ENCODE measurements at regions not wholly inside any gene's neighbourhood (a gene's known extent, or its start where the extent isn't known, plus 50 kb on each side); places are given as distances from the start of the nearest gene placed in this dataset.

GRCh38 chr7:68272507-68272906, 1275.9 kb downstream of the TYW1 start:
- no peak overlapping the region for H3K27ac ChIP-seq (ENCODE audit: low read depth in 1 of 2, low read length in 2 of 2)
- H3K9ac ChIP-seq (ENCODE audit: low read depth in 1 of 2, low read length in 2 of 2): no peak overlapping the region
- no peak overlapping the region for H3K4me3 ChIP-seq (ENCODE audit: low read depth in 1 of 3, low read length in 3 of 3)
- peaks cover 0 to 3% (median 0%) of the 10 kb centered on the region in 4 donors for H3K27me3 ChIP-seq (ENCODE audit: control insufficient read depth in 4 of 4, insufficient read depth in 4 of 4, low read length in 3 of 4)
- peaks cover 0 to 2% (median under 1%) of the 10 kb centered on the region in 4 donors for H3K9me3 ChIP-seq (ENCODE audit: control insufficient read depth in 4 of 4, low read length in 3 of 4)
- TF ChIP-seq YY1 (IDR thresholded peaks at IDR 0.05) (no peak), ATF3 (IDR thresholded peaks at IDR 0.05) (no peak), REST (IDR thresholded peaks at IDR 0.05) (no peak), HNF4A (conservative IDR thresholded peaks at IDR 0.05) (no peak), JUND (IDR thresholded peaks at IDR 0.05) (no peak), SP1 (IDR thresholded peaks at IDR 0.05) (no peak), TAF1 (conservative IDR thresholded peaks at IDR 0.05) (no peak), RXRA (IDR thresholded peaks at IDR 0.05) (no peak), NR2F2 (IDR thresholded peaks at IDR 0.05) (no peak), ZBTB33 (IDR thresholded peaks at IDR 0.05) (no peak), MAX (IDR thresholded peaks at IDR 0.05) (no peak), HNF4G (IDR thresholded peaks at IDR 0.05) (no peak), GABPA (IDR thresholded peaks at IDR 0.05 in 1 of 2, conservative IDR thresholded peaks at IDR 0.05 in 1 of 2) (no peak), EGR1 (IDR thresholded peaks at IDR 0.05; ENCODE audit: low read depth in 2 of 2) (no peak), CTCF (IDR thresholded peaks at IDR 0.05; ENCODE audit: low read depth, low read length, missing input control) (no peak), RAD21 (IDR thresholded peaks at IDR 0.05) (no peak), FOXA1 (IDR thresholded peaks at IDR 0.05) (no peak)
- no peaks in the 10 kb centered on the region for H3K4me1 ChIP-seq (ENCODE audit: control insufficient read depth in 4 of 4, insufficient read depth in 4 of 4, low read length in 3 of 4)
- no peak for DNase-seq (ENCODE audit: low spot score)
- H3K36me3 ChIP-seq (ENCODE audit: control insufficient read depth in 4 of 4, insufficient read depth in 3 of 4, low read depth in 1 of 4, low read length in 3 of 4): no peaks in the 10 kb centered on the region
- whole genome bisulfite sequencing: 79% methylated on average over 1 of the region's 1 CpG

- H3K9me3 ChIP-seq (ENCODE audit: control insufficient read depth in 4 of 4, low read length in 3 of 4): peaks cover 0 to 4% (median 0%) of the 10 kb centered on the region in 4 donors
- DNase-seq (ENCODE audit: low spot score): no peak
- WGBS: 76% methylated on average over 7 of the region's 7 CpGs
- no peak overlapping the region for H3K27ac ChIP-seq (ENCODE audit: low read depth in 1 of 2, low read length in 2 of 2)
- H3K36me3 ChIP-seq (ENCODE audit: control insufficient read depth in 4 of 4, insufficient read depth in 3 of 4, low read depth in 1 of 4, low read length in 3 of 4): no peaks in the 10 kb centered on the region
- no peak overlapping the region for H3K4me3 ChIP-seq (ENCODE audit: low read depth in 1 of 3, low read length in 3 of 3)
- H3K9ac ChIP-seq (ENCODE audit: low read depth in 1 of 2, low read length in 2 of 2): no peak overlapping the region
- no peaks in the 10 kb centered on the region for H3K4me1 ChIP-seq (ENCODE audit: control insufficient read depth in 4 of 4, insufficient read depth in 4 of 4, low read length in 3 of 4)
- H3K27me3 ChIP-seq (ENCODE audit: control insufficient read depth in 4 of 4, insufficient read depth in 4 of 4, low read length in 3 of 4): no peaks in the 10 kb centered on the region
- TF ChIP-seq FOXA1 (IDR thresholded peaks at IDR 0.05) (no peak), RXRA (IDR thresholded peaks at IDR 0.05) (no peak), NR2F2 (IDR thresholded peaks at IDR 0.05) (no peak)
These were observed 1280.1 kb downstream of the TYW1 start for GRCh38 chr7:68276725-68277124.
